ENCODE measurements at regions not wholly inside any gene's neighbourhood (a gene's known extent, or its start where the extent isn't known, plus 50 kb on each side); places are given as distances from the start of the nearest gene placed in this dataset.

DNA sequence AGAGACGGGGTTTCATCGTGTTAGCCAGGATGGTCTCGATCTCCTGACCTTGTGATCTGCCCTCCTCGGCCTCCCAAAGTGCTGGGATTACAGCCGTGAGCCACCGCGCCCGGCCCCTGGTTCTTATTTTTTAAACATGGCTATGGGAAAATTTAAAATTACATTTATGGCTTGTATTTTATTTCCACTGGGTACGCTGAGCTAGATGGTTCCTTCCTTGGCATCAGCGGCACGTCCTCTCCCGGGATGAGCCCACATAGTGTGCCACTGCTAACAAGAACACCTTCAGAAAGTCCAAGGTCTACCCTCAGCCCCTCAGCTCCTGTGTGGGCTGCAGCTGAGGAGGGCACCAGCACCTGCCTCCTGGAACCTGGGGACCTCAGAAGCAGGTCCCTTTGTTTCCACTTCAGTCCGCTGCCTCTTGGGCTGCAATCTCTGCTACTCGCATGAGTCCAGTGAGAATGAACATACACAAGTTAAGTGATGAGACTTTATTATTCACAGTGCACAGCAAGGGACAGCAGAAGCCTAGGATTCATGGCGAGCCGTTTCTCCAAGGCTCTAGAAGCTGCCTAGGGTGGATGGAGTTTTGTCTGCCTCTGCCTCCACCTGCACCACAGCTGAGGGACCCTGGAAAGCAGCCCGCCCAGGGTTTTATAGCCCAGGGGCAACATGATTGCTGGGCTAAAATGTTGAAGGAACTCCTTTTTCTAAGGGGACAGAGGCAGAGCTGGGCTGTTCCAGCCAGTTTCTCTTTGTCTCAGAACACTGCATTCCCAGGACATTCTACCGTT, 107.5 kb upstream of the TEX51 start:
- Histone ChIP-seq H3K4me1 (no peaks in the 10 kb centered on the region), H3K27ac (no peak overlapping the region), H3K27me3 (replicated peaks in 1 of 7) (peaks cover 0 to 54% (median 0%) of the 10 kb centered on the region in 7 donors), H3K36me3 (no peaks in the 10 kb centered on the region), H3K4me3 (no peak overlapping the region), H3K9me3 (no peaks in the 10 kb centered on the region)
- TF ChIP-seq POLR2A (IDR thresholded peaks at IDR 0.05) (no peak), POLR2AphosphoS5 (IDR thresholded peaks at IDR 0.05) (no peak)
- TF ChIP-seq, protein P1, sequence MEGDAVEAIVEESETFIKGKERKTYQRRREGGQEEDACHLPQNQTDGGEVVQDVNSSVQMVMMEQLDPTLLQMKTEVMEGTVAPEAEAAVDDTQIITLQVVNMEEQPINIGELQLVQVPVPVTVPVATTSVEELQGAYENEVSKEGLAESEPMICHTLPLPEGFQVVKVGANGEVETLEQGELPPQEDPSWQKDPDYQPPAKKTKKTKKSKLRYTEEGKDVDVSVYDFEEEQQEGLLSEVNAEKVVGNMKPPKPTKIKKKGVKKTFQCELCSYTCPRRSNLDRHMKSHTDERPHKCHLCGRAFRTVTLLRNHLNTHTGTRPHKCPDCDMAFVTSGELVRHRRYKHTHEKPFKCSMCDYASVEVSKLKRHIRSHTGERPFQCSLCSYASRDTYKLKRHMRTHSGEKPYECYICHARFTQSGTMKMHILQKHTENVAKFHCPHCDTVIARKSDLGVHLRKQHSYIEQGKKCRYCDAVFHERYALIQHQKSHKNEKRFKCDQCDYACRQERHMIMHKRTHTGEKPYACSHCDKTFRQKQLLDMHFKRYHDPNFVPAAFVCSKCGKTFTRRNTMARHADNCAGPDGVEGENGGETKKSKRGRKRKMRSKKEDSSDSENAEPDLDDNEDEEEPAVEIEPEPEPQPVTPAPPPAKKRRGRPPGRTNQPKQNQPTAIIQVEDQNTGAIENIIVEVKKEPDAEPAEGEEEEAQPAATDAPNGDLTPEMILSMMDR (IDR thresholded peaks at IDR 0.05 in 8 of 11, conservative IDR thresholded peaks at IDR 0.05 in 3 of 11) = no peak
- intact Hi-C loops (cut with DNase I; ENCODE audit: low total_unique reads) = no loop called here
- peak; percentile 50 for DNase-seq
- 86 to 92% (median 87%) methylated on average over 18 of the region's 18 CpGs for WGBS, 5 donors

DNA sequence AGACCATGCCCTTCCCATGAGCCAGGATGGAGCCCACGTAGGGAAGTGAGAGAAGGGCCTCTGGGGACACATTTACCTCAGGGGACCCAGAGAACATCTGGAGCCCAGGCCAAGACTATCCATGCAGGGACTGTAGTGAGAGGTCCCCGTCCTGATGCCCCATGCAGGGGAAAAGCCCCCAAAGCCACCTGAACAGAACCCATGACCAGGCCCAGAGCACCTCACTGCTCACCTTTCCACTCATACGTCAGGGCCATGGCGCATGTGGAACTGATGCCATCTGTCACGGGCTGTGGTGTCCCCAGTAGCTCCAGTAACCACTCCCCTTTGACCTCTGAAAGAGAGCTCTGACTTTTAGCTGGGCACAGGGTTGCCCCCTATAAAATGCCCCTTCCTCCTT, 106.5 kb upstream of the TEX51 start:
- TF ChIP-seq POLR2AphosphoS5 (IDR thresholded peaks at IDR 0.05) (no peak), POLR2A (IDR thresholded peaks at IDR 0.05) (no peak)
- TF ChIP-seq, protein P1 (IDR thresholded peaks at IDR 0.05 in 8 of 11, conservative IDR thresholded peaks at IDR 0.05 in 3 of 11) = no peak
- Histone ChIP-seq H3K27me3 (replicated peaks in 1 of 7) (peaks cover 0 to 54% (median 0%) of the 10 kb centered on the region in 7 donors), H3K4me3 (no peak overlapping the region), H3K9me3 (no peaks in the 10 kb centered on the region), H3K36me3 (no peaks in the 10 kb centered on the region), H3K4me1 (no peaks in the 10 kb centered on the region), H3K27ac (no peak overlapping the region)
- WGBS, 5 donors = 56 to 82% (median 71%) methylated on average over 4 to 5 of the region's 5 CpGs
- intact Hi-C loops (cut with DNase I; ENCODE audit: low total_unique reads) = no loop called here
- peak; percentile 49 for DNase-seq

DNA sequence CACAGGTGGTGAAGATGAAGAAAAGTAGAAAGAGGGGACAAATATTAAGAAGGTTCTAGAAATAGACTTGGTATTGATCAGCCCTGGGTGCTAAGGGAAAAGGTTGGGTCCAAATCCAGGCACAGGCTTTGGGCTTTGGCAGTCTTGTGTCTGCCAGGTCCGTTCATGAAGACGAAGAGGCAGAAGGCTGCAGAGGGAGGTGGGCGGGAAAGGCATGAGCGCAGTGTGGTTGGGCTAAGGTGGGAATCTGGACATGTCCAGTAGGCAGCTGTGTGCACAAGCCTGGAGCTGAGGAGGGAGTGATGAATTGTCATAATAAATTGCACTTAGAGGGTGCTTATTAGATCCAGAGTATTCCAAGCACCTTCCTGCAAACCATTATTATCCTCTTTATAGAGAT, 105.7 kb upstream of the TEX51 start:
- no peak for TF ChIP-seq POLR2AphosphoS5 (IDR thresholded peaks at IDR 0.05)
- TF ChIP-seq POLR2A (IDR thresholded peaks at IDR 0.05) = no peak
- TF ChIP-seq, protein P1 (IDR thresholded peaks at IDR 0.05 in 8 of 11, conservative IDR thresholded peaks at IDR 0.05 in 3 of 11) = no peak
- H3K4me3 ChIP-seq = no peak overlapping the region
- H3K4me1 ChIP-seq = no peaks in the 10 kb centered on the region
- whole genome bisulfite sequencing, 5 donors = 85 to 95% (median 89%) methylated on average over 4 of the region's 4 CpGs
- intact Hi-C loops (cut with DNase I; ENCODE audit: low total_unique reads) = no loop called here
- peak; percentile 40 for DNase-seq
- peaks cover 0 to 61% (median 0%) of the 10 kb centered on the region in 7 donors for H3K27me3 ChIP-seq (replicated peaks in 1 of 7)
- H3K36me3 ChIP-seq = no peaks in the 10 kb centered on the region
- no peaks in the 10 kb centered on the region for H3K9me3 ChIP-seq
- no peak overlapping the region for H3K27ac ChIP-seq

DNA sequence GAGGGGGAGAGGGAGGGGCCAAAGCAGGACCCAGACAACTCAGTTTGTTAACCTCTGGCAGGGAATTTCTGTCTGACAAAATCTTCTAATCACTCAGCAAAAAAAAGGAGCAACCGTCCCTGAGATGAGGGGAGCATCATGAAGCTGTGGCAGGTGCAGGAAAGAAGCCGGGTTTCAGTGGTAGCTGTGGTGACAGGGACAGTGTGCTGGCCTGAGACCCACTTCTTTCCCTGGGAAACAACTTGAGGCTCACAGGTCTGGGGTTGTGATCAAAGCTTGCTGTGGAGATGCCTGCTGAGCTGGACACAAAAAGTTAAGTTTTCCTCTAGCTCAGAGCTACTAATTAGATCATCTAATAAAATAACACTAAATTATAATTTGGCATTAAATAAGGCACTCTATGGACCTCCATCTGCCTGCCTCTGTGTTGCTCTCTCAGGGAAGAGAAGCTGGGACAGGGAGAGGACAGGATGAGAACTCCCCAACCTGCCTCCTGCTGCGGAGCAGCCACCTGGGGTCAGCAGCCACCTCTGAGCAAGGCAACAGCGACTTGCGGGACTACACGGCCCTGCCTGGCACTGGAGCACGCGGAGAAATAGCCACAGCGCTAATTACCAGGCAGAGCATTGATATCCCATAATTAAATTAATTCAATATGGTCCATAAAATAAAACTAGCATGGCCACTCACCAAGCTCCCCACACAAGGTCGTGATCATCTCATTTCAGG, 104.6 kb upstream of the TEX51 start:
- intact Hi-C loops (cut with DNase I; ENCODE audit: low total_unique reads) = no loop called here
- H3K4me1 ChIP-seq = no peaks in the 10 kb centered on the region
- H3K4me3 ChIP-seq = no peak overlapping the region
- no peak overlapping the region for H3K27ac ChIP-seq
- no peaks in the 10 kb centered on the region for H3K36me3 ChIP-seq
- 59 to 68% (median 65%) methylated on average over 10 of the region's 10 CpGs for WGBS, 5 donors
- no peaks in the 10 kb centered on the region for H3K9me3 ChIP-seq
- H3K27me3 ChIP-seq (replicated peaks in 1 of 7) = peaks cover 0 to 69% (median 0%) of the 10 kb centered on the region in 7 donors
- TF ChIP-seq, protein P1 (IDR thresholded peaks at IDR 0.05 in 8 of 11, conservative IDR thresholded peaks at IDR 0.05 in 3 of 11) = no peak
- no peak for TF ChIP-seq POLR2A (IDR thresholded peaks at IDR 0.05)
- TF ChIP-seq POLR2AphosphoS5 (IDR thresholded peaks at IDR 0.05) = no peak
- DNase-seq = peak; percentile 59
